OCI-LY3 (cell line): ENCODE measurements at regions not wholly inside any gene's neighbourhood (a gene's known extent, or its start where the extent isn't known, plus 50 kb on each side); places are given as distances from the start of the nearest gene placed in this dataset.

ENCODE experiments used
- EZH2phosphoT487 ChIP-seq: fragments of 200-600 bp; shearing (Covaris generic); IDR thresholded peaks from 2 replicates; pipeline ENCODE4 v1.6.1; 2018; ENCODE audit warnings: antibody characterized with exemption, mixed run types, low read depth
- TF ChIP-seq, protein P1 (sequence below): fragments of 200-600, 300-600 bp; sonication (generic); IDR thresholded peaks from 2 replicates; pipeline ENCODE4 v1.5.1; 2014; ENCODE audit warnings: antibody characterized with exemption, low read length, low read depth

DNA sequence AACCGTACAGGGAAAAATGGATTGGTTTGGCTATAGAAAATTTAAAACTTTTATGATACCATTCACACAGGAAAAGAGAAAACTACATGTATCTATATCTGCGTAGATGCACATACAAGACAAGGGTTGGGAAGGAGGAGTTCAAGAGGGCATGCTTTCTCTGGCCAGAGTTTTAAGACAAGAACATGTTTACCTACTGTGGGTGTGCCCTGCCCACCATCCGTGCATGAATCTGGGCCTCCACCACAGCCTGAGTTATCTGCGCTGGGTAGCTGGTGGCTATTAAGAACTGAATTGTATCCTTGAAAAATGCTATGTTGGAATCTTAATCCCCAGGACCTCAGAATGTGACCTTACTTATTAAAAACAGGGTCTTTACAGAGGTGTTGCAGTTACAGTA, 151.6 kb downstream of the AASDH start:
- TF ChIP-seq, protein P1, sequence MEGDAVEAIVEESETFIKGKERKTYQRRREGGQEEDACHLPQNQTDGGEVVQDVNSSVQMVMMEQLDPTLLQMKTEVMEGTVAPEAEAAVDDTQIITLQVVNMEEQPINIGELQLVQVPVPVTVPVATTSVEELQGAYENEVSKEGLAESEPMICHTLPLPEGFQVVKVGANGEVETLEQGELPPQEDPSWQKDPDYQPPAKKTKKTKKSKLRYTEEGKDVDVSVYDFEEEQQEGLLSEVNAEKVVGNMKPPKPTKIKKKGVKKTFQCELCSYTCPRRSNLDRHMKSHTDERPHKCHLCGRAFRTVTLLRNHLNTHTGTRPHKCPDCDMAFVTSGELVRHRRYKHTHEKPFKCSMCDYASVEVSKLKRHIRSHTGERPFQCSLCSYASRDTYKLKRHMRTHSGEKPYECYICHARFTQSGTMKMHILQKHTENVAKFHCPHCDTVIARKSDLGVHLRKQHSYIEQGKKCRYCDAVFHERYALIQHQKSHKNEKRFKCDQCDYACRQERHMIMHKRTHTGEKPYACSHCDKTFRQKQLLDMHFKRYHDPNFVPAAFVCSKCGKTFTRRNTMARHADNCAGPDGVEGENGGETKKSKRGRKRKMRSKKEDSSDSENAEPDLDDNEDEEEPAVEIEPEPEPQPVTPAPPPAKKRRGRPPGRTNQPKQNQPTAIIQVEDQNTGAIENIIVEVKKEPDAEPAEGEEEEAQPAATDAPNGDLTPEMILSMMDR: no peak
- no peak for TF ChIP-seq EZH2phosphoT487
